AG08395 (cell line): ENCODE measurements at regions not wholly inside any gene's neighbourhood (a gene's known extent, or its start where the extent isn't known, plus 50 kb on each side); places are given as distances from the start of the nearest gene placed in this dataset.
A peak's percentile ranks its signal among the peaks of the same experiment; 100 is the strongest.

Experiments used
- DNase-seq: peaks from one replicate; pipeline ENCODE4 v3.0.0; 2012; ENCODE audit warnings: mixed read lengths, low spot score

DNA sequence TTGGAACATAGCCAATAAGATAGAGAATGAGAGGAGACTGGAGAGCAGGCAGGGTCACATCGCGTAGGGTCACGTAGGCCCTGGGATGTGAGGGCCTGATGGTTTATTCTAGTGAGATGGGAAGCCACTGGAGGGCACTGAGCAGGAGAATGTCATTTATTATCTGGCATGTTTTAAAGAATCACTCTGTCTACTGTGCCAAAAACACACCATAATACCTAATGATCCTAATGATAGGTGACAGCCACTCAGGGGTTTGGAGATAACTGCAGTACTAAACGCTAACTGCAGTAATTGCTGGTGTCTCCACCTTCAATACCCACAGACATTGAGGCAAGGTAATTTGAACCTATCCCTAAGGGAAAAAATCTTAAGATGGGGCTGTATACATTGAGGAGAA is 185.4 kb downstream of the TTLL7 start:
- no peak for DNase-seq

DNA sequence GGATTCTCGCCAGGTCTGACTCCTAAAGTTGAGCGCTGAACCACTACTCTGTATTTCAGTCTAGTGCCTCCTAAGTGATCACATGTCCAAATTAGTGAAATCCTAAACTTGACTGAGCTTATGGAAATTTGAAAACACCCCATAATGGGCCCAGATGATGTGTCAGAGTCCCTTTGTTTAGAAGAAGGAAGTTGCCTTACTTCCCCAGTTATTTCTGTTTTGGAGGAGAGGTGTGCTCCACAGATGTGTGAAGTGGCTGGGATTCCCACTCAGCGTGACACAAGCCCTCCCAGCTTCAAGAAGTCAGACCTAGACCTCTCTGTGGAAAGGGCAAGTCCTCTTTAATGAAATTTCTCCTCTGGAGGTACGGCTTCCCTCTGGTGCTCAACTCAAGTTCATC is 188.8 kb downstream of the TTLL7 start:
- DNase-seq, result no peak

DNA sequence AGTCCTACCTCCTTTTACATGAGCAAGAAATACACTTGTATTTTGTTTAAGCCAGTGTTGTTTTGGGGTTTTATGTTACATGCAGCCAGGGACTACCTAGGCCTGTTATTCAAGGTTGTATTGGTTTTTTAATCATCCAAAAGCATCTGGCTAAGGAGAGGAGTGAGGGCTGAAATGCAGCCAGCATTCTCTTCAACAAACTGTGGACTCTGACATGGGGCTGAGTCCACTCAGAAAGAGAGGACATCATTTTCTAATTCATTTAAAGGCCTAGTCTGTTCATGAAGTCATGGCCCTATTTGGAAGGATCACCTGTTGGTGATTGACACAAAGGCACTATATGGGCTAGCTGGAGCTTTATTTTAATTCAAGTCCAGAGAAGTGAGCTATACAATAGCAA is 190.4 kb downstream of the TTLL7 start:
- no peak for DNase-seq

DNA sequence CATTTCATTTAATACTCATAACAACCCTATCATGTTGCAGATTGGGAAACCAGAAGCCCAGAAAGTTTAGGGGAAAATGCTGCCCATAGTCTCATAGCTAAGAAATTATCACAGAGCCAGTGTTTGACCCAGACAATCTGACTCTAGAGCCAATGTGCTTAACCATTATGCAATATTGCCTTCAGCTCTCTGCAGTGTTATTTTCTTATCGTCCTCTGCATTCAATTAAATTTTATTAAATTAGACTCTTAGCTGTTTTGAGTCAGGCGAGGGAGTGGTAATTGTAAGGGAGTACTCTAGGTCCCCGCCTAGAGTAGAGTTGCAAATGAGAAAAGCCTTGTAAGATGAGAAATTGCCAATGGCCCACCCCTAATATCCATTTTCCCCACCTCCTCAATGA is 191.1 kb downstream of the TTLL7 start:
- no peak for DNase-seq

DNA sequence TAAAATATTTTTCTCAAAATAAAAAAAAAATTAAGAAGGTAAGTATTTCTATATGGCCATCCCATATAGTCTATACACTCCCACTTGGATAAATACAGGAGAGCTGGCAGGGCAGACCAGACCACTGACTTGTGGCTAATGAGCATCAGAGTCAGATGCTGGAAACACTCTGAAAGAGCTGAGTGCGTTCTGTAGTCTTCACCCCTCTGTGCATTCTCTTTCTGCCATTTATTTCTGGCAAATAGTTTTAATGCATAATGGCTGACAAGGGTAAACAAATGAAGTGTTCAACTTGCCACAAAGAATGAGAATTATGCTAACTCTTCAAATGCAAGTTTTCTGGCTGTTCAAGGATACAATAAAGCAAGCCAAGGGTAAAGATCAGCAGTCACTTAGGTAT is 191.7 kb downstream of the TTLL7 start:
- no peak for DNase-seq

DNA sequence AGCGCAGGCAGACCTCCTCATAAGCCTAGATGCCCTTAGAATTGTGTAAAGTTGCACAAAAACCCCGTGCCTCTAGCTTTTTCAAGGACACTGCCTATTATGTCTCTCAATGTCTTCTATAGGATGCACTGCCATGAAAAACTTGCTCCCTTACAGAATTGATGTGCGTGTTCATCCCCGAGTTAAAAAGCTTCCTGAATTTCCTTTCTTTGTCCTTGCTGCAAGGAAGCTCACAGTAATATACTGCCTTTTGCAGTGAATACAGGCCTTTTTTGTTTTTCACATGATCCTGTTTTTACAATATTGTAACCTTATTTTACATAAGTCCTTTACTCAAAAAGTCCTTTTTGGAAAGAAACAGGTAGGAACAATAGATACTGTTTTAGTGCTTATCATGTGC is 193.0 kb downstream of the TTLL7 start:
- no peak for DNase-seq

DNA sequence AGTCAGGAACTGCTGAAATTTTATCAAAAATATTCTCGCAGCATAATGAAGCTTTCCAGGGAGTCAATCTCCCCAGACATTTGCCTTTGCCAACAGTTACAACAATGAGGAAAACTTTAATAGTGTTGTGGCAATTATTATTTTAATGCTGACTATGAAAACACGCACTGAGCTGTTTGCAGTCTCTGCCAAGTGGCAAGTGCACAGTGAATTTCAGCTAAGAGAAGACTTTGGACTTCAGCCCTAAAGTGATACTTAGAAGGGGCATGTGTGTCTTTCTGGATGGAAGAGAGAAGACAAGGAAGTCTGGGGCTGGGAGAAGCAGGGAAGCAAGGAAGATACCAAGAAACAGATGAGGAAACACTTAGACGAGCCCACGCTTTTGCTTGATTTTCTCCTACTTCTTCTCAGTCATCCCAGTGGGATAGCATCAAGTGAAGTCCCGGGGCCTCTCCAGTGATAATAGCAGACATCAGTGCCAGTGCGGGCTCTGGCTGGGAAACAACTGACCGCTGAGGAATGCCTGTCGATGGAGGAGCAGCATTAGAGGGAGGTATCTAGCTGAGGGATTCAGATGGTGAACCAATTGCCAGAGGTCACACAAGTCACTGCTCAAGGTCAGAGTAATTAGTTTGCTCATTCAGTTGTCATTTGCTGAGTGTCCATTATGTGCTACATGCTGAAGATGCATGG is 196.3 kb downstream of the TTLL7 start:
- no peak for DNase-seq

DNA sequence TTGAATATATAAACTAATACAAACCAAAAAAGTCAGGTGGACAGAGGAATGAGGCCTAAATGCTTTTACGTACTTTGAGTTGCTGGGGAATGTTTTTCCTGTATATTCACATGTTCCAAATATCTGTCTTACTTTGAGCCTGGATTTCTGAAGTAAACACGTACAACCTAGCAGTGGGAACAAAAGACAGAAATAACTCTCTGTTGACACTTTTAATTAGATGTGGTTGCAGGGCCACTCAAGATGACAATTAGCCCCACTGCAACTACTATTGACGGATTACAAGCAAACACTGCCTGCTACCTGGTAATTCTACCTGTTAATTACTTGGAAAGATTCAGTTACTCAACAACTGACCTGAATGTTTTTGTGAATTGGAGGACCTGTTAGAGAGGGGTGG is 196.9 kb downstream of the TTLL7 start:
- DNase-seq, result no peak

DNA sequence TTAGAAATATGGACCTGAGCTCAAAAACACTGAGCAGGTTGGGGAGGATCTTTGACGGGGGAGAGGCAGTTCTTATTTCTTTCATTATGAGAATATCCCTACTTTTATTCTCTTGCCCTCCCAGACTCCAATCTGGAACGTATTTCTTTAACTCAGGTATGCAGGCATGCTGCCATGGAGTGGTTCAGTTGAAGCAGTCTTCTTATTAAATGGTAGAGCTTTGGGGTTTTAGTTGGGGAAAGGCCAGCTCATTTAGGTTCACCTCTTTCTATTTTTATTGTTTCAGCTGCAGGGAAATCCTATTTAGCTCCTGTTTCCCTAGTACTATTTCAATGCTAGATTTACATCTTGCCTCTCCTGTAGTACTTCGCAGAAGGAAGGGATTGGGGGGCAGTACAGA is 198.9 kb downstream of the TTLL7 start:
- no peak for DNase-seq

DNA sequence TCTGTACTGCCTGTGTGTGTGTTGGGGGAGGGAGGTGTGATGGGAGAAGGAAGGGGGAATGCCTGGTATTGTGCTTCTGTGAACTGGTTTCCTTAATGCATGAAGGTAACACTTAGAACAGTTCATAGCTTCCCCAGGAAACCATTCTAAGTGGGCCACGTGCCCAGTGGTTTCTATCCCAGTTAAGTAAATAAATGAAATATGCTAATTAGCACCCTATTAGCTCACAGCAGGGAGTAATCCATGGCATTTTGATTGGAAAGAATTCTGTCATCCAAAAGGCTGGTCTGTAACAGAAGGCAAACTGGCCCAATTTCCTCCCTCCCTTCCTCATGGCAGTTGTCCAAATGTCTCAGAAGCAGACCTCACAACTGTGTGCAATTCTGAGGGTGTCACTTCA is 199.3 kb downstream of the TTLL7 start:
- no peak for DNase-seq

DNA sequence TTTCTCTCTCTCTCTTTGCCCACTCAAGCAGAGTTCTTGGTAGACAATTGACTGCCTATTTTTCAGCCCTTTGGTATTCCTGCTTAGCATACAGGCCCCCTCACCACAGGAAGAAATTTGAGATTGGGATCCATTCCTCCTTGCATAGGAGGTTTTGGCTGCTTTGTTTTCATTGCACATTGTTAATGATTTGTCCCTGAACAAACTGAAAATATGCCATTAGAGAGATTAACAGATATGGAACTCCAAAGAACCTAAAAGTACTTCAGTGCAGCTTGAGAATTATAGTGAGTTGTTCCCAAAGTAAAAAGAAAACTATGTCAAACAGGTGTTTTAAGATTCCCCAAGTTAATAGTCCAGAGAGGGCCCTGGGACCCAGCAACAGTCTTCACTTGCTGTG is 200.0 kb downstream of the TTLL7 start:
- DNase-seq, result no peak

DNA sequence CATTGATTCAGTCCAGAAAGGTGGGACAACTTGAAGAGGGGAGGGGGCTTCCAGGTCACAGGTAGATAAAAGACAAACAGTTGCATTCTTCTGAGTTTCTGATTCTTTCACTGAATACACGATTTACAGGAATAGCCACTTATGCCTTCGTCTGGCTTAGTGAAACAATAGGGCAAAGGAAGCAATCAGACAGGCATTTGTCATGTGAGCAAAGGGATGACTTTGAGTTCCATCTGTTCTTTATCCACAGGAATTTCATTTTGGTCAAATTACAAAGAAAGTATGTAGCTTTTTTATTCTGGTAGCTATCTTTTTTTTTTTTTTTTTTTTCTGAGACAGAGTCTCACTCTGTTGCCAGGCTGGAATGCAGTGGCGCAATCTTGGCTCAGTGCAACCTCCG is 202.5 kb downstream of the TTLL7 start:
- DNase-seq, result peak; percentile 62

DNA sequence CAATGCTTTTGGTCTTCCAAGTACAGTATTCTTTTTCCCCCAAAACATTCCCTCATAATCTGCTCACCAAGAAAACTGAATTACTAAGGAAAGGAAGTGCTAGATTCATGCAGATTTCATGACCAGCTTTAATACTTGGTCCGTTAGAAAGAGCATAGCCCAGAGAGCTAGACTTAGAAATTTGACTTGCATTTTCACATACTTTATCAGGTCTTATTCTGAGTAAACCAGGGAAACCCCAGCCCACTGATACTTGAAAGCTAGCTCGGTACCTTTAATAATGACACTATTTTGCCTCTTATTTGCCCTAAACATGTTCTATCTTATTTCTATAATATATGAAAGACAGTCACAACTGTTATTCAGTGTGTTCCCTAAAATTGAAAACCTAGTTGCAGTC is 204.5 kb downstream of the TTLL7 start:
- no peak for DNase-seq

DNA sequence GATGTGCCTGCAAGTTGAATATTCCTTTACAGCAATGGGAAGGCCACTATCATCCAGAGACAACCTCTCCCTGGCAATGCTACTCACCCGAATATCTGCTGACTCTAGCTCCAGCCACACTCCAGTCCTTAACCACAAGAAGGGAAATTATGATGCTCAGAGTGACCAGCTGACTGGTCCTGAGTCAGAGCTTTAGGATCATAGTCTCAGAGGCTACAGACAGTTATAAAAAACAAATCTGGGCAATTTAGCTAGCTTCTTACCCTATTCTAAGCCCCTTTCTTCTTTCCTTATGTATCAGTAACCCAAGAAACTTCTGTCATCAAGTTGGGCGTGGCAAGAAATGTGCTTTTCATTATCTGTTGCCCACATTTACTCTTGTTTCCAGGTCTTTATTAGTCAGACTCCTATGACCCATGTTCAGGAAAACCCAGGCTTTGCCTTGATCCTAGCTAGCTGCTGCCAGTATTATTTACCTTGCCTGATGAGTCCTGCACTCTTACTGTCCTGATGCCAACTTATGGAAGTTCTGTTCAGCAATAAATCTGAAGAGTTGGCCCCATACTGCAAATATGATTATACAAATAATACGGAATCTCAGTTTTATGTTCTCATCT is 207.0 kb downstream of the TTLL7 start:
- peak; percentile 91 for DNase-seq

DNA sequence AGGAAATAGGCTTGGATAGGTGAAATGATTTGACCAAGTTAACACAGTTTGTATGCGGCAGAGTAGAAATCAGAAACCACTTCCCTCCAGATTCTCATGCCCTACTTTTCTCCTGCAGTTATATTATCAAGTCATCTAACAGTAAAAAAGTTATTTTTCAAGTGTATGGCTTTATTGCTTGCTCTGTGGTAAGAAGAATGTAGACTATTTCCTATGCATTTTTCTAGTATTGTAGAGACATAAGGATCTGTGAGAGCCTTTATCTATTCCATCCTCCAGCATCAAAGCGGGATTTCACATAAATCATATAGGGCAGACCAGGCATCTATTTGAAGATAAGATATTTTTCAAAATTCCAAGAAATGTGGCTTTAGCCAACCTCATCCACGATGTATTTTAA is 208.5 kb downstream of the TTLL7 start:
- DNase-seq, result no peak

DNA sequence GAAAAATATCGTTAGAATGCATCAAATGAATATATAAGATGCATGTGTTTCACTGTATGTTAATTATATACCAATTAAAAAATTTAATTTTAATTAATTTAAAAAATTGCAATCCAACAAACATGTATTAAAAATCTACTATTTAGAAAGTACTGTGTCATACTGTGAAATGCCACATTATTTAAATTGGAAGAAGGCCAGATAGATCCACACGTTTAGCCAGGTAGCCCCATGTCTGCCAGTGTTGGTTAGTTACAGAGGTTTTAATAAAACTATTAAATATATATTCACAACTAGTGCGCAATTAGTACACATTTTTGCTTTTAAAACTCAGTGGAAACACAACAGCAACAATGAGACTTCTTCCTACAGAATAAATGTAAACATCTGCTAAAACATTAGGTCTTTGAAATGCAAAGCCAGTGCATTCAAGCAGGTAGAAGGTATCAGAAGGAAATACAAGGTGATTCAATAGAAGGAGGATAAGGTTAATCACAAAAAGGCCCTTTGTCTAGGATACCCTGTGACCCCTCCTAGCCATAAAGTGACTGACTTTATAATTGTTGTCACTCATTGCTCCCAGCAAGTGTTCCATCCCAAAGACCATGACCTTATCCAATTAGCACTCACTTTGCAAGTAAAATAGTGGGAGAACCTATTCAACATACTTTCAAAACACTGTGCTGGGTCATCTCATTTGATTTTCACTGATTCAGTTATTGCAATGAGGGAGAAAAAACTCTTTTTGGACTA is 211.5 kb downstream of the TTLL7 start:
- DNase-seq, result no peak

DNA sequence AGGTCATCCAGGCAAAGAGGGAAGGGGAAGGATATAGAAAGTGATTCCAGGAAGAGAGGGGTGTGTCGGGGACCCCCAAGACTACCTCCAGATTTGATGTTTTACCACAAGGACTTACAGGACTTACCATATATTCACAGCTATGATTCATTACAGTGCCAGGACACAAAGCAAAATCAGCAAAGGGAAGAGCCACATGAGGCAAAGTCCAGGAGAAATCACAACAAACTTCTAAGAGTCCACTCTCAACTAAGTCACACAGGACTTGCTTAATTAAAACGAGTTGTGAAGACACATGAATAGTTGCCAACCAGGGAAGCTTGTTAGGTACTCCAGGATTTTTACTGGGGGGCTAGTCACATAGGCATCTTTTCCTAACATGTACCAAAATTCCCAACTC is 217.3 kb downstream of the TTLL7 start:
- DNase-seq, result no peak

DNA sequence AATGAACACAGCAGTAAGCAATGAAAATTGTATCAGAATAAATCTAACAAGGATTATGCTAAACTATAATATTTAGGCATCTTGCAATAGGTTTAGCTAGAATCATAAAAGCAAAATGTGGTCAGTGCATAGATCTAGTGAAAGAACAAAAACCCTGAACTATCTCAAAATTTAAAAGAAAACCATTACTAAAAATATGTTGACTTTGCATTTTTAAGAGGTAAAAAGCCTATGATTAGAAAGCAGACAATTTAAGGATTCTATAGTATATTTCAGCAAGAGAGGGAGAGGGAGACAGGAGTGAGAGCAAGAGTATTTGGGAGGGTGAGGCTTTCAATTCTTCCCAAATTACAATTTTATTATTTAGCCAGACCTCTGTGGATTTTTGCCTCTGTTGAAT is 219.4 kb downstream of the TTLL7 start:
- DNase-seq, result no peak

DNA sequence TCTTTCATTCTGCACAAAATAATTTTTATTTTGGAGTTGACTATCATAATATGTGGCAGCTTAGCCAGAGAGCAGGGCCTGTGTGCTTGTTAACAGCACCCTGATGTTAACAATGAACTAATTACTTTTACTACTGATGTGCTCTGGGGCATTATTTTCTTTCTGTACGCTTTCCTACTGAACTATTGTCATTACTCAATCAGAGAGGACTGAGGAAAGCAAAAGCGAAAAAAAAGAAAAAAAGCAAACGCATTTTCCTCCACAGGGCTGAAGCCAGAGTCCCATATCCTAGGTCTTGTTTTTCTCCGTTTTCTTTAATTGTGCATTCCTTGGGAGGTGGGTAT is 221.2 kb downstream of the TTLL7 start:
- DNase-seq, result no peak

DNA sequence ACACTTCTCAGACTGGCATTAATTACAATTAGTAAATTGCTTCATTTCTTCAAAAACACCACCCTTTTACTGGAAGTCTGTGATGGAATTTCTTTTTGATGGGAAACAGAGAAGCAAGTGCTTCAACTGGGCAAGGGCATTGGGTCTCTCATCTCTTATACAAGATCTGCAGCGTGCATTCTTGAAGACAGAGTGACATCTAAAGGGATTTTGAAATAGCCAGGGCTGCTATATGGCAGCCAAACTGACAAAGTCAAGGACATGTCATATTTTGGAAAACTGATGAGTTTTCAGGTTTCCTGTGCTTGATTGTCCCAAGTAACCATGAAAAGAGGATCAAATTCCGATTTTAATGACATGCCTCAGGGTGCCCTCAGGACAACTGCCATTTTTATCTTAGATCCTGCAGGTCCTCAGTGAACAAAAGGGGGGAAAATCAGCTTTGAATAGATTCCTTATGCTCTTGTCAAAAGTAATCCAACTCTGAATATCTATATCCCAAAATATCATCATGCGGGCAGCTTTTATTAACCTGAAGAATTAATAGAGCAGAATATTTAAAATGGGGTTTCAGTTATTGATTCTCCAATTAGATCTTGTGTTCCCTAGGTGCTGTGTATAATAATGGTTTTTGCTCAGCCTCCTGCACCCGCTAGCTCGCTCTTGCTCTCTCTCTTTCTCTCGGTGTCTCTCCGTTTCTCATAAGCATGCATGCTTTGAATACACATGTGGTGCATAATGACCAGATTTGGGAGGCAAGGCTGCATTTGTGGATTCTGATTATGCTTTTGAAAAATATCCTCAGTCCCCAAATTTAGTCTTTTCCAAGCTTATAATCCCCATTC is 221.8 kb downstream of the TTLL7 start:
- DNase-seq, result no peak

DNA sequence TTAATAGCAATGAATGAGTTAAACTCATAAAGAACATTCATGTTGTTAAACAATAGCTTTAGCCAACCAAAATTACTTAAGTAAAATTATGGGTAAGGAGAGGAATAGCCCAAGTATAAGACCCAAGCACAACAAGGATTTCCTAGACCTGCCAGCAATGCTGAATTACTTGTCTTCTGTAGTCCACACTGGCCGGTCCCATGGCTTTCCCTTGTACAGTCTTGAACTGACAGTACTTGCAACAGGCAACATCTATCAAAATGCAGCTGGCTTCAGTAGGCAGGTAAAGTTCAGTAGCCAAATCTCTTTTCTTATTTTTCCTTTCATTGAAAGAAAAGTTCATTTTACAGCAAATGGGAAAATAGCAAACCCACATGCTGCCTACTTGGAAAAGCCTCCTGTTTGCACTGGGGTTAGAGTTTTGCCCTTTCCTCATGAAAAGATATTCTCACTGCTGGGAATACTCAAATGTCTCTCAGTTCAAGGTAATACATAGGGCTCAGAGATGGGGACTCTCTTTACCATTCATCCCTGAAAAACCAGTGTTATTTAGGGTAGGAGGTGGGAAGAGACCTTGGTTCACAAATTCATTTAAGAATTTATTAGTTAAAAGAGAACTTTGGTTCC is 222.8 kb downstream of the TTLL7 start:
- no peak for DNase-seq

DNA sequence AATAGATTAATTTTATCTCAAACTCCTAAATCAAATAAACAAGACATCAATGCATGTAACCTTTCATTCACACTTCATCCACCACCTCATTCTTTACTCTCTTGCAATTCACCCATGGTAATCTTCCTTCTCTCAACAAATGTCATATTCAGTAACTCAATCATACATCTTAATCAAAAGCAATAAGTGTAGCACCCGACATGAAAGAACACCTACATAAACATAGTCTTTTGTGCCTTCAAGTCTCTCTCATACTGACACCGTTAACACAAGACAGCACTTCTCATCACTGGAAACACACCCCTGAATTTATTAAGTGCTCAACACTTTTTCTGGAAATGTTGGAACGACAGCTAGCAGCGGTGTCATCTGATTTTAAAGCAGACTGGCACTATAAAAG is 225.9 kb downstream of the TTLL7 start:
- DNase-seq, result no peak
